ENCODE measurements at regions not wholly inside any gene's neighbourhood (a gene's known extent, or its start where the extent isn't known, plus 50 kb on each side); places are given as distances from the start of the nearest gene placed in this dataset.

DNA sequence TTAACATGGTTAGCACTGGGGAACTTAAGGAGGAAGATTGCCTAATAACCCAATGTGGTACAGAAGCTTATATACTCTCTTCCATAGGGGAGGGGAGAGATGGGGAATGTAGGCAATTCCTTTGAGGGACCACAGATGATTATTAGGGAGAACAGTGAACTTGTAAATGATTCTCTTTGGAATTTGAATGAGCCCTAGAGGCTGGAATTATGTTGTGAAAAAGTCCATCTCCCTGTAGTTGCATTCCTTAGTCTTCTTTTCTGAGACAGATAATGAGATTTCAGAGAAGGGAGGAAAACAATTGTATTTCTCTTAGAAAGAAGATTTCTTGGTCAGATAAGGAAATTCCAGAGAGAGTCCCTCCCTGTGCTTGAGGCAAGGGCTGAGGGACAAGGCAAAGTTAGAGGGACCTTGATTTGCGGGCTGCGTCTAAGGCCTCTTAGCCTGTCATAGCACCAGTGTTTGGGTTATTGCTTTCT, 89.0 kb upstream of the HMCN1 start:
- no peak for DNase-seq

DNA sequence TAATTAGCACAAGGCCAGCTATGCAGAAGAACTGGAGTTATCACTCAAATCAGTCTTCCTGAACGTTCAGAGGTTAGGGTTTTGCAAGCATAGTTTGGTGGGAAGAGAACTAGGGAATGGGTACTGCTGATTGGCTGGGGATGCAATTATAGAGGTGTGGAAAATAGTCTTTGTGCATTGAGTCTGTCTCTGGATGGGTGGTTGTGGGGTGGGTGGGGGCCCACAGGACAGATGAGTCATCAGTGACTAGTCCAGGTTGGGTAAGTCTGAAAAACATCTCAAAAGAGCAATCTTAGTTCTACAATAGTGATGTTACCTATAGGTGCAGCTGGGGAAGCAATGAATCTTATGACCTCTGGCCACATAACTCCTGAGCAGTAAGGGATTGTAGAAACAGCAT, 89.7 kb upstream of the HMCN1 start:
- no peak for DNase-seq

DNA sequence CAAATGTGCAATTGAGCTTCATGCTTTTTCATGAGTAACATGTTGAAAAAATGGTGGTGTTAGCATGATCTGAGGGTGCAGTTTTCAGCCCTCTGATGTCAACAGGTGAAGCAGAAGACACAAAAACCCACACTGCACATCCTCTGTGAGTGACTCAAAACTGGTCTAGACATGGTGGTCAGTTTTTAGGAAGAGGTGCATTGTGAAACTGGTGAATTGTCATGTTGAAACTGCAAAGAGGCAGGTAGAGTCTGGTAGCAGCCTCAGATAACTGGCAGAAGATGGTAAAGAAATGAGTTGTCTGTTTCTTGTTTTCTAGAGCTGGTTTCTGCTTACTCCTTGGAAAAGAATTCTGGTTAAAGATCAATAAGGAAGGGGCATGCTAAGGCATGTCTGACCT, 97.3 kb upstream of the HMCN1 start:
- no peak for DNase-seq

DNA sequence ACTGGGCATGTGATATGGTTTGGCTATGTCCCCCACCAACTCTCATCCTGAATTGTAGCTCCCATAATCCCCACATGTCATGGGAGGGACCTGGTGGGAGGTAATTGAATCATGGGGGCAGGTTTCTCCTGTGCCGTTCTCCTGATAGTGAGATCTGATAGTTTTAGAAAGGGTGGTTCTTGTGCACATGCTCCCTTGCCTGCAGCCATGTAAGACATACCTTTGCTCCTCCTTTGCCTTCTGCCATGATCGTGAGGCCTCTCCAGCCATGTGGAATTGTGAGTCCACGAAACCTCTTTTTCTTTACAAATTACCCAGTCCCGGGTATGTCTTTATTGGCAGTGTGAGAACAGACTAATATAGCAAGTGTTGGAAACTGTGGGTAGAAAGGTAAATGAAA, 99.5 kb upstream of the HMCN1 start:
- DNase-seq: no peak

- DNase-seq: no peak
These were observed 101.3 kb upstream of the HMCN1 start for GRCh38 chr1:185632659-185633423.

DNA sequence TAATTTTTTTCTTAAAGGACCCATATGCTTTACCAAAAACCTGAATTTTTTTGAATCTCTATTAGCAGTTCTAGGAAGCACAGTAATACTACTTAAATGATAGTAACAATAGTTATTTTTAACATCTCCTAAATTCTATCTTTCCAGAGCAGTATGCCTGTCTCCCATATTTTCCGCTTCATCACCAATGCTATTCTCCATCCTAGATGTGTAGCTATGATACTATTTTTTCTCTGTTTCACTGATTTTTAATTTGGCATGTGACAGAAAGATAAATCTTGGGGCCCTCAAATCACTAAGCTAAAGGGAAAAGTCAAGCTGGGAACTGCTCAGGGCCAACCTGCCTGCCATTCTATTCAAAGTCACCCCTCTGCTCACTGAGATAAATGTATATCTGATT, 102.3 kb upstream of the HMCN1 start:
- DNase-seq: no peak

DNA sequence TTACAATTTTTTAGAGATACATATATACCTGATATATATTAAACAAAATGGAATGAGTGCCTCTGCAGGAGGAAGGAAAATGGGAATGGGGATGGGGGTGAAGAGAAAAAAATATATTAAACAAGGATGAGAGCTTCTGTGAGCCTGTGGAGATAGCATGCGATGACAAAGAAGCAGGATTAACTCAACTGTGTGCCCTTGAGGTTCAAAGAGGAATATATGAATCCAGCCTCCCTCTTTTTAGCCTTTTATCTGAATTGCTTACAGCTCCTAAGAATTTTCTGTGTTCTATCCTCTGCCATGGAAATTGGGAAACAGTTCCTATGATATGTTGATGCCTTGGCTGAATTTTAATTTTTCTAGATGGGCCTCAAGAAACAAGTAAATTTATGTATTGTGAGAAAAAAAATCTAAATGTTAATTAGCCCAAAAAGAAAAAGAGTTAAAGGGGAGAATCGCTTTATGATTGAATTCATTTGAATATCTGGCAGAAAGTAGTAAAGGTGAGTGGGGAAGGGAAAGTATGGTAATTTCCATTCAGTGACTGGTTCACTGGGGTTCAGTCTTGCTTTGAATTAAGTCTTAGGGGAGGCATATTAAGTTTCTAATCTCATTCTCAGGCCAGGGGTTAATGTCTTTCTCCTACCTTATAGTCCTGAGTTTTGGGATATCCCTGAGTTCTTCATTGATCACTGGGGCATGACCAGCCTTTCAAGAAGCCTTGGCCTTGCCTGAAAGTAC, 106.3 kb upstream of the HMCN1 start:
- DNase-seq: no peak

- no peak for DNase-seq
These were observed 107.0 kb upstream of the HMCN1 start for GRCh38 chr1:185627171-185627570.

DNA sequence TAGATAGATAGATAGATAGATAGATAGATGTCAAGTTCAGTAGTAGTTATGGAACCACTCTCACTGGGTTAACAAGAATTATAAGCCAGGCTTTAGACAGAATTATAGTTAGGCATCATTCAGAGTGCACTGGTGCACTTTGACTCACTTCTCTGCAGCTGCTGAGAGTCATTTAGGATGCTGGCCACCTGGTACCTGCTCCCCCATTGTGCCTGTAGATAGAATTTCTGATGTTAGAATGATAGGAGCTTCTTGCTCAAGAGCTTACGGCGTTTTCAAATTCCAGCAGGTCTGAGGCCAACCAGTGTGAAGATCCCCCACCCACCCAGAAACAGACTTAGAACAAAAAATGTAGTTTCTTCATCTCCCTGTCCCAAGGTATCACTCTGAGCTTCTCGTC, 107.8 kb upstream of the HMCN1 start:
- no peak for DNase-seq

- no peak for DNase-seq
These were observed 123.2 kb upstream of the HMCN1 start for GRCh38 chr1:185610954-185611353.

DNA sequence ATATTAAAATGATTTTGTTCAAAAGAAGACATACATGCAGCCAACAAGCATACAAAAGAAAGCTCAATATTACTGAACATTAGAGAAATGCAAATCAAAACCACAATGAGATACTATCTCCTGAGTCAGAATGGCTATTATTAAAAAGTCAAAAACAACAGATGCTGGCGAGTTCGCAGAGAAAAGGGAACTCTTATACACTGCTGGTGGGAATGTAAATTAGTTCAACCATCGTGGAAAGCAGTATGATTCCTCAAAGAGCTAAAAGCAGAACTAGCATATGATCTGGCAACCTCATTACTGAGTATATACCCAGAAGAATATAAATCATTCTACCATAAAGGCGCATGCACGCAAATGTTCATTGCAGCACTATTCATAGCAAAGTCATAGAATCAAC, 126.0 kb upstream of the HMCN1 start:
- no peak for DNase-seq

DNA sequence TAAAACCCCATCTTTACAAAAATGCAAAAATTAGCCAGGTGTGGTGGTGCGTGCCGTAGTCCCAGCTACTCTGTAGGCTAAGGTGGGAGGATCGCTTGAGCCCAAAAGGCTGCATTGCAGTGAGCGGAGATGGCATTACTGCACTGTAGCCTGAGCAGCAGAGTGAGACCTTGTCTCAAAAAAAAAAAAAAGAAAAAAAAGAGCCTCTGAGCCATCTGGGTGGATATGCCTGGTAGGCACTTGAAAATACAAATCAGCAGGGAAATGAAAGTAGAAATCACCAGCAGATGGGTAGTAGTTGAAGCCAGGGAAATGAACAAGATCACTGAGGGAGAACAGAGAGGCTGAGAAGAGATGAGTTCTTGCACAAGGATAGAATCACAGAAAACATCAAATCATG, 131.0 kb upstream of the HMCN1 start:
- DNase-seq: no peak

DNA sequence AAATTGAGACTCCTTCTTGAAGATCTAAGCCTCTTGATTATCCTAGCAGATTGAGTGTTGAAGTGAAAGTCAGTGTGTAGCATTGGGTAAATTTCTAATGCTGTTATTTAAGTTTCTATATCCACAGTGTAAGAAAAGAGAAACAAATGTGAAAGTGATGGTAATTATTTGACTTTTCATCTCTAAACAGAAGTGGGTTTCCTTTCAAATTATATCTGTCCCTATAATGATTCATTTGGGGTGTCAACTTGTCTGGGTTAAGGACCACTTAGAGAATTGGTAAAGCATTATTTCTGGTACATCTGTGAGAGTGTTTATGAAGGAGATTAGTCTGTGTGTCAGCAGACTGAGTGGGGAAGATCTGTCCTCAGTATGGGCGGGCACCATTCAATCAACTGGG, 133.0 kb upstream of the HMCN1 start:
- no peak for DNase-seq

GRCh38 chr1:185600641-185601040, 133.6 kb upstream of the HMCN1 start:
- DNase-seq: no peak

GRCh38 chr1:185598332-185598731, 135.9 kb upstream of the HMCN1 start:
- DNase-seq: no peak

- DNase-seq: no peak
These were observed 138.1 kb upstream of the HMCN1 start for GRCh38 chr1:185595835-185596667.

DNA sequence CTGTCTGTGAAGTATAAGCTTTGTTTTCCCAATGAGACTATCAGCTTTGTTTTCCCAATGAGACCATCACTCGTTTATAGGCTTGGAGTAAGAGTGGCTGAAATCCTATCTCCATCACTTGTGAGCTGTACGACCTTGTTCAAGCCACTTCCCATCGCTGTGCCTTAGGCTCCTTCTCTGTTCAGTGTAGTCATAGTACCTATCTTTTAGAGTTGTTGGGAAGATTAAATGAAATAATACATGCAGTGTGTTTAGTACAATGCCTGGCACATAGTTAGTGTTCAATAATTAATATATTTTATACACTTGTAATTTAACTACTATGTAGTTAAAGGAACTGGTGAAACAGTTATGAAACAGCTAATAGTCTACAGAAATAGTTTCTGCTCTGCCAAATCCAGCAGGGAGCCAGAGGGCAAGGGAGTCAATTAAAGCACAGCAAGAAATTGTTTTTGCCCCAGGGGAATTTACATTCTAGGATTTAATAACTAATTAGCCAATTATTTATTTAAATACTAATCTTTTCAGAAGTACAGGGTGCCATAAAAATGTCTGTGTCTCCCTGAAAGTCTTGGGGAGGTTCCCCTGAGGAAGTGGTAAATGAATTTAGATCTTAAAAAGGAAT, 139.3 kb upstream of the HMCN1 start:
- DNase-seq: no peak

- DNase-seq: no peak
These were observed 140.9 kb upstream of the HMCN1 start for GRCh38 chr1:185593271-185593670.

DNA sequence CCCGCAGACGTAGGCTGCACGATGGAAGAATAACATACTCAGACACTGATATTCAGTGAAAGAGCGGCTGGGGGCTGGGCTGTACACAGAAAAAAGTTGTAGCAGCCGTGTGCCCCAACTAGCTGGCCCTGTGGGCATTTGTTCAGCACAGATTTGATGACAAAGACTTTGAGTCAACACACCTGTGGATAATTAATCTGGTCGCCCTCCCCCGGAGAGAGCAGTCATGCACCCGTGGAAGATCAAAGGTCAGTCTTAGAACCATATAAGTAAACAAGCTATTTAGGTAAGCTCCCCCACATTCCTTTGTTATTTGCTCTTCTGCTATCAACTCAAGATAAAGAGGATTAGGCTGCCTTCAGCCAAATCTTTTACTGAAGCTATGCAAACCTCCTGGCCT, 148.4 kb upstream of the HMCN1 start:
- no peak for DNase-seq

- DNase-seq: no peak
These were observed 152.0 kb upstream of the HMCN1 start for GRCh38 chr1:185581961-185582725.

DNA sequence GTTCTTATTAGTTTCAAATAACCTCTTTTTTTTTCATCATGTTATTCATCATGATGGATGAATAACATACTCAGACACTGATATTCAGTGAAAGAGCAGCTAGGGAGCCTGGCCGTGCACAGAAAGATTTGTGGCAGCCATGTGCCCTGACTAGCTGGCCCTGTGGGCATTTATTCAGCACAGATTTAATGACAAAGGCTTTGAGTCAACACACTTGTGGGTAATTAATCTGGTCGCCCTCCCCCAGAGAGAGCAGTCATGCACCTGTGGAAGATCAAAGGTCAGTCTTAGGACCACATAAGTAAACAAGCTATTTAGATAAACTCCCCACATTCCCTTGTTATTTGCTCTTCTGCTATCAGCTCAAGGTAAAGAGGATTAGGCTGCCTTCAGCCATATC, 153.2 kb upstream of the HMCN1 start:
- no peak for DNase-seq

- no peak for DNase-seq
These were observed 155.9 kb upstream of the HMCN1 start for GRCh38 chr1:185578293-185578692.
